Upper lobe of right lung (tissue), 1 donor: ENCODE measurements at regions not wholly inside any gene's neighbourhood (a gene's known extent, or its start where the extent isn't known, plus 50 kb on each side); places are given as distances from the start of the nearest gene placed in this dataset.

Experiments
- ATAC-seq: fragments of 200-7000 bp; cut with Tn5 transposase; one replicate; pipeline ENCODE4 v1.9.1; 2020; ENCODE audit warnings: mild to moderate bottlenecking, moderate library complexity
- DNase-seq: peaks from one replicate; pipeline ENCODE4 v3.0.0-alpha.2; 2020
- H3K27ac ChIP-seq: fragments of 200-600 bp; one replicate; pipeline ENCODE4 v1.8.0; 2022
- H3K27me3 ChIP-seq: fragments of 200-600 bp; one replicate; pipeline ENCODE4 v1.8.0; 2022; ENCODE audit warnings: mild to moderate bottlenecking
- H3K36me3 ChIP-seq: fragments of 200-600 bp; one replicate; pipeline ENCODE4 v1.8.0; 2022
- H3K4me1 ChIP-seq: fragments of 200-600 bp; one replicate; pipeline ENCODE4 v1.8.0; 2022
- H3K4me3 ChIP-seq: fragments of 200-600 bp; one replicate; pipeline ENCODE4 v1.8.0; 2022; ENCODE audit warnings: mild to moderate bottlenecking
- H3K9me3 ChIP-seq: fragments of 200-600 bp; one replicate; pipeline ENCODE4 v1.8.0; 2022
- intact Hi-C: fragments of 100-400 bp; cut with DNase I; formaldehyde crosslinking; loops from one replicate; pipeline ENCODE4 v1.11.0; 2022
- TF ChIP-seq, protein P1 (sequence below): fragments of 200-600 bp; IDR thresholded peaks from one replicate; pipeline ENCODE4 v1.8.0; 2022; ENCODE audit warnings: antibody characterized with exemption
- donor health status: DM: no; HTN: yes; CAD: no; lungs with severe emphysema.

DNA sequence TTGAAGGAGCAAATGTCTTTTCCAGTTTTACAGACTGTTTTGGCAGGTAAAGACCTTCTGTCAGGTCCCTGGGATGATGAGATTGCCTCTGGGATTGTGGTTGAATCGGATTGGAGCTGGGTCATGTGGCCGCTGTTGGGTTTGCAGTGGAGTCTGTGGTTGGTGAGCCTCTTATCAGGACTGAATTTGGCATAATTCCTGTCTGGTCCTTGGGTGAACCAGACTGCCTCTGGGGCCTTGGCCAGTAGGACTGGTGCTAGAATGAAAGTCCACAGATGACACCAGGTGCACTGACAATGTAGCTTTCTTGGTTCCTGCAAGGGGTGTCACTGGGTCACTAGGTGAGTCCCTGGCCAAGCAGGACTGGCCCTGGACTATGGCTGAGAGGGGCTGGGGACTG, 155.3 kb downstream of the TPH2 start:
- ATAC-seq (no peak), DNase-seq (no peak)
- intact Hi-C loops: no loop called here
- no peaks in the 10 kb centered on the region for H3K27me3 ChIP-seq
- no peaks in the 10 kb centered on the region for H3K9me3 ChIP-seq
- no peaks in the 10 kb centered on the region for H3K36me3 ChIP-seq
- H3K4me1 ChIP-seq: no peaks in the 10 kb centered on the region
- H3K4me3 ChIP-seq: no peak overlapping the region
- no peak overlapping the region for H3K27ac ChIP-seq
- TF ChIP-seq, protein P1, sequence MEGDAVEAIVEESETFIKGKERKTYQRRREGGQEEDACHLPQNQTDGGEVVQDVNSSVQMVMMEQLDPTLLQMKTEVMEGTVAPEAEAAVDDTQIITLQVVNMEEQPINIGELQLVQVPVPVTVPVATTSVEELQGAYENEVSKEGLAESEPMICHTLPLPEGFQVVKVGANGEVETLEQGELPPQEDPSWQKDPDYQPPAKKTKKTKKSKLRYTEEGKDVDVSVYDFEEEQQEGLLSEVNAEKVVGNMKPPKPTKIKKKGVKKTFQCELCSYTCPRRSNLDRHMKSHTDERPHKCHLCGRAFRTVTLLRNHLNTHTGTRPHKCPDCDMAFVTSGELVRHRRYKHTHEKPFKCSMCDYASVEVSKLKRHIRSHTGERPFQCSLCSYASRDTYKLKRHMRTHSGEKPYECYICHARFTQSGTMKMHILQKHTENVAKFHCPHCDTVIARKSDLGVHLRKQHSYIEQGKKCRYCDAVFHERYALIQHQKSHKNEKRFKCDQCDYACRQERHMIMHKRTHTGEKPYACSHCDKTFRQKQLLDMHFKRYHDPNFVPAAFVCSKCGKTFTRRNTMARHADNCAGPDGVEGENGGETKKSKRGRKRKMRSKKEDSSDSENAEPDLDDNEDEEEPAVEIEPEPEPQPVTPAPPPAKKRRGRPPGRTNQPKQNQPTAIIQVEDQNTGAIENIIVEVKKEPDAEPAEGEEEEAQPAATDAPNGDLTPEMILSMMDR: no peak

DNA sequence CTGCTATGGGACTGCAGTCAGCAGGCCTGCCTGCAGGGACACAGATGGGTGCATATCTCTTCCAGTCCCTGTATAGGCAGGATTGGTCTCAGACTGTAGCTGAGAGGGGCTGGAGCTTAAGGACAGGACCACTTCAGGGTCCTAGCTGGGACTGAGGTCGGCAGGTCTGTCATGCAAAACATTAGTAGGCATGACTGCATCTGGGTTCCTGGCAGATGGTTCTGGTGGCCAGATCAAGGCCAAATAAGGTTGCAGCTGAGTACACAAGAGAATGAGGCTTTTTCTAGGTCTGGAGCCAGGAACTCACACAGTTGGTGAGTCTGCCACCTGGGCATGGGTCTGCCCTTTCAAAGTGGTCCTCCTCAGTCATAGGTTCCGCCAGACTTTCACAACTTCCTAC, 155.8 kb downstream of the TPH2 start:
- intact Hi-C loops: no loop called here
- ATAC-seq (no peak), DNase-seq (no peak)
- TF ChIP-seq, protein P1: no peak
- Histone ChIP-seq H3K9me3 (no peaks in the 10 kb centered on the region), H3K36me3 (no peaks in the 10 kb centered on the region), H3K27ac (no peak overlapping the region), H3K4me1 (no peaks in the 10 kb centered on the region), H3K4me3 (no peak overlapping the region), H3K27me3 (no peaks in the 10 kb centered on the region)

DNA sequence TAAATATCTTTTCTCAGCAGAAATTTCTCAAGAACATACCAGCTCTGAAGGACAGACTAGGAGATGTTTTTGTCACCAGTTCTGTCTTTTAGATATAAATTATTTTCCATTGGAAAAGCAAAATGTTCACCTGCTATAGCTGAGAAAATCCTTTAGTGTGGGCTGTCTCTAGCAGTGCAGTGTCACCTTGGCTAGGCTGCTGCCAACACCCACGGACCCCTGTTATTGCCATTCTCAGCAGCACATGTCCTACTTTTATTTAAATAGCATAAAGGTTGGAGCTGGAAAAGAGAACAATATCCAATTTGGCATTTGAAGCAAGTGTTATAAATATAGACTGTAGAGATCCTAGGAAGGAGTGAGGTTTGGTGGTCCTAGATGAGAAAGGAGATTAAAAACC, 156.4 kb downstream of the TPH2 start:
- no peak for DNase-seq
- no peaks in the 10 kb centered on the region for H3K27me3 ChIP-seq
- H3K27ac ChIP-seq: no peak overlapping the region
- ATAC-seq: no peak
- TF ChIP-seq, protein P1: no peak
- no peak overlapping the region for H3K4me3 ChIP-seq
- H3K9me3 ChIP-seq: no peaks in the 10 kb centered on the region
- H3K36me3 ChIP-seq: no peaks in the 10 kb centered on the region
- intact Hi-C loops: no loop called here
- no peaks in the 10 kb centered on the region for H3K4me1 ChIP-seq

DNA sequence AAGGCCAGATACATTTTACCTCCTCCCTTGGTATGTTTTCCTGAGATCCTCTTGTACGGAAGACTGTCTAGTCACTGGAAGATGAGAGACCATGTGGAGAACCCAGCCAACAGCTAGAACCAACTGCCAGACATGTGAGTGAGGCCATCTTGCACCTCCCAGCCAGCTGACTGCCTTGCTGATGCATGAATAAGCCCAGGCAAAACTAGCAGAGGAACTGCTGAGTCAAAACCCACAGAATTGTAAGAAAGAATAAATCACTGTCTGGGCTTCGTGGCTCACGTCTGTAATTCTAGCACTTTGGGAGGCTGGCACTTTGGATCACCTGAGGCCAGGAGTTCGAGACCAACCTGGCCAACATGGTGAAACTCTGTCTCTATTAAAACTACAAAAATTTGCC, 160.0 kb downstream of the TPH2 start:
- Histone ChIP-seq H3K36me3 (no peaks in the 10 kb centered on the region), H3K9me3 (no peaks in the 10 kb centered on the region), H3K4me3 (no peak overlapping the region), H3K27ac (no peak overlapping the region), H3K4me1 (no peaks in the 10 kb centered on the region), H3K27me3 (no peaks in the 10 kb centered on the region)
- ATAC-seq: no peak
- intact Hi-C loops: no loop called here
- no peak for DNase-seq
- TF ChIP-seq, protein P1: no peak

DNA sequence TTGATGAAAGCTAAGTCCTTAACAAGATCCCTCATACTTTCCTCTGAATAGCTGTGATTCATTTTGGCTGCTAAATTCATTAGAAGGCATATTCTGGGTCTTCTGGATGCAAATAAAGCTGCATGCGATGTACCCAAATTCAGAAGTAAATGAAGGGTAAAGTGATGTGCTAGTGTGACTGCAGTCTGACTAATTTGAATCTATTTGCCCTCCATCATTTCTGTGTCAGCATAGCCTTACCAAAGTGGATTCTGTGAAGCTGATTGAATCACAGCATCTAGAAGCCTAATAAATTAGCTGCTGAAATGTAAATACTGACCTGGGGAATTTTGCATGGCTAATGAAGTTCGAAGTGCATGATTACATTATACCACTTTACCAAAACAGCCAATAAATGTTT, 162.2 kb downstream of the TPH2 start:
- no peaks in the 10 kb centered on the region for H3K36me3 ChIP-seq
- no peaks in the 10 kb centered on the region for H3K4me1 ChIP-seq
- no peaks in the 10 kb centered on the region for H3K27me3 ChIP-seq
- H3K27ac ChIP-seq: no peak overlapping the region
- DNase-seq (no peak), ATAC-seq (no peak)
- H3K4me3 ChIP-seq: no peak overlapping the region
- H3K9me3 ChIP-seq: no peaks in the 10 kb centered on the region
- intact Hi-C loops: no loop called here
- TF ChIP-seq, protein P1: no peak

DNA sequence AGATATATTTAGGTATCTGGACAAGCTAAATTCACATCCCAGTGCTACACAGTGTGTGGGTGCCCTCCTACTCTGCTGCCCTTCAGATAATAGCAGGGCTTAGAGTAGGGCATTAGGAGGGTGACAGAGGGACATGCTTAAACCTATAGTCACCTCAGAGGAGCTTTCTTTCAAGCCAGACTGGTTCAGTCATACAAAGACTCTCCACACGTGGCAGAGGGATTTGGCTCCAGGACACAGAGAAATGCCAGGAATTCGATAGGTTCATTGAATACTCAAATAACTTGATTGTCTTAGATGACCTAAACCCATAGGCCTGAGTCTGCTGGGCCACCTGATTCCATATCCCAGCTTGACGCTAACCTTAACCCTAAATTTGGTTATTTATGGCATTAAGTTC, 163.5 kb downstream of the TPH2 start:
- no peak overlapping the region for H3K27ac ChIP-seq
- TF ChIP-seq, protein P1: no peak
- ATAC-seq (no peak), DNase-seq (no peak)
- no peak overlapping the region for H3K4me3 ChIP-seq
- no peaks in the 10 kb centered on the region for H3K27me3 ChIP-seq
- intact Hi-C loops: no loop called here
- H3K9me3 ChIP-seq: no peaks in the 10 kb centered on the region
- H3K36me3 ChIP-seq: no peaks in the 10 kb centered on the region
- no peaks in the 10 kb centered on the region for H3K4me1 ChIP-seq
